KMS-11 (cell line): ENCODE measurements at regions not wholly inside any gene's neighbourhood (a gene's known extent, or its start where the extent isn't known, plus 50 kb on each side); places are given as distances from the start of the nearest gene placed in this dataset.

ENCODE experiments used
- H2AFZ ChIP-seq: fragments of 200-600 bp; sonication (generic); 2 replicates; pipeline ENCODE4 v1.6.1; 2016; ENCODE audit warnings: antibody characterized with exemption, mixed run types, low read depth
- H3K27ac ChIP-seq: fragments of 200-600 bp; sonication (generic); 2 replicates; pipeline ENCODE4 v1.6.1; 2016; ENCODE audit warnings: mild to moderate bottlenecking, mixed run types
- H3K27me3 ChIP-seq: fragments of 200-600 bp; sonication (generic); 2 replicates; pipeline ENCODE4 v1.6.1; 2017; ENCODE audit warnings: mild to moderate bottlenecking, low read depth, mixed run types, moderate library complexity; ENCODE audit not compliant: insufficient read depth
- H3K36me3 ChIP-seq: fragments of 200-600 bp; sonication (generic); 2 replicates; pipeline ENCODE4 v1.6.1; 2017; ENCODE audit warnings: mild to moderate bottlenecking, mixed run types; ENCODE audit not compliant: insufficient read depth
- H3K4me1 ChIP-seq: fragments of 200-600 bp; sonication (generic); 2 replicates; pipeline ENCODE4 v1.6.1; 2016; ENCODE audit warnings: mild to moderate bottlenecking, low read depth, mixed run types; ENCODE audit not compliant: poor library complexity, severe bottlenecking
- H3K4me2 ChIP-seq: fragments of 200-600 bp; sonication (generic); 2 replicates; pipeline ENCODE4 v1.7.0; 2016; ENCODE audit warnings: mild to moderate bottlenecking, mixed run types
- H3K4me3 ChIP-seq: fragments of 200-600 bp; sonication (generic); IDR thresholded peaks from 2 replicates; pipeline ENCODE4 v1.6.1; 2017; ENCODE audit warnings: low read depth, low read length, mixed read lengths; ENCODE audit not compliant: insufficient read depth
- H3K79me2 ChIP-seq: fragments of 200-600 bp; sonication (generic); 2 replicates; pipeline ENCODE4 v1.6.1; 2016; ENCODE audit warnings: low read depth, mixed run types; ENCODE audit not compliant: insufficient read depth
- H3K9ac ChIP-seq: fragments of 200-600 bp; sonication (generic); 2 replicates; pipeline ENCODE4 v1.6.1; 2016; ENCODE audit warnings: mild to moderate bottlenecking, mixed run types
- H4K20me1 ChIP-seq: fragments of 200-600 bp; sonication (generic); 2 replicates; pipeline ENCODE4 v1.6.1; 2016; ENCODE audit warnings: mild to moderate bottlenecking, mixed run types; ENCODE audit not compliant: insufficient read depth
- TF ChIP-seq, protein P1 (sequence below): fragments of 200-600 bp; sonication (generic); conservative IDR thresholded peaks from 2 replicates; pipeline ENCODE4 v1.6.1; 2017; ENCODE audit warnings: low read depth, mild to moderate bottlenecking, antibody characterized with exemption, low read length, moderate library complexity, mixed read lengths

- H3K4me2 ChIP-seq, result no peak overlapping the region
- H3K27ac ChIP-seq, result no peak overlapping the region
- H3K4me1 ChIP-seq, result no peaks in the 10 kb centered on the region
- no peaks in the 10 kb centered on the region for H3K27me3 ChIP-seq
- H3K9ac ChIP-seq, result no peak overlapping the region
- H3K4me3 ChIP-seq, result no peak overlapping the region
- no peak overlapping the region for H2AFZ ChIP-seq
- H3K79me2 ChIP-seq, result no peaks in the 10 kb centered on the region
- TF ChIP-seq, protein P1, sequence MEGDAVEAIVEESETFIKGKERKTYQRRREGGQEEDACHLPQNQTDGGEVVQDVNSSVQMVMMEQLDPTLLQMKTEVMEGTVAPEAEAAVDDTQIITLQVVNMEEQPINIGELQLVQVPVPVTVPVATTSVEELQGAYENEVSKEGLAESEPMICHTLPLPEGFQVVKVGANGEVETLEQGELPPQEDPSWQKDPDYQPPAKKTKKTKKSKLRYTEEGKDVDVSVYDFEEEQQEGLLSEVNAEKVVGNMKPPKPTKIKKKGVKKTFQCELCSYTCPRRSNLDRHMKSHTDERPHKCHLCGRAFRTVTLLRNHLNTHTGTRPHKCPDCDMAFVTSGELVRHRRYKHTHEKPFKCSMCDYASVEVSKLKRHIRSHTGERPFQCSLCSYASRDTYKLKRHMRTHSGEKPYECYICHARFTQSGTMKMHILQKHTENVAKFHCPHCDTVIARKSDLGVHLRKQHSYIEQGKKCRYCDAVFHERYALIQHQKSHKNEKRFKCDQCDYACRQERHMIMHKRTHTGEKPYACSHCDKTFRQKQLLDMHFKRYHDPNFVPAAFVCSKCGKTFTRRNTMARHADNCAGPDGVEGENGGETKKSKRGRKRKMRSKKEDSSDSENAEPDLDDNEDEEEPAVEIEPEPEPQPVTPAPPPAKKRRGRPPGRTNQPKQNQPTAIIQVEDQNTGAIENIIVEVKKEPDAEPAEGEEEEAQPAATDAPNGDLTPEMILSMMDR, result no peak
- H4K20me1 ChIP-seq, result no peaks in the 10 kb centered on the region
- H3K36me3 ChIP-seq, result no peaks in the 10 kb centered on the region
Measured at GRCh38 chr2:149781263-149781808, 193.8 kb upstream of the MMADHC start.

GRCh38 chr2:149773006-149773405 is 185.4 kb upstream of the MMADHC start:
- no peak overlapping the region for H3K4me3 ChIP-seq
- H3K27ac ChIP-seq, result no peak overlapping the region
- H3K36me3 ChIP-seq, result no peaks in the 10 kb centered on the region
- no peak overlapping the region for H3K9ac ChIP-seq
- no peaks in the 10 kb centered on the region for H3K4me1 ChIP-seq
- H3K79me2 ChIP-seq, result no peaks in the 10 kb centered on the region
- H3K4me2 ChIP-seq, result no peak overlapping the region
- H3K27me3 ChIP-seq, result no peaks in the 10 kb centered on the region
- H4K20me1 ChIP-seq, result no peaks in the 10 kb centered on the region
- H2AFZ ChIP-seq, result no peak overlapping the region
- TF ChIP-seq, protein P1, result no peak

GRCh38 chr2:149768320-149768799 is 180.8 kb upstream of the MMADHC start:
- H3K4me1 ChIP-seq, result no peaks in the 10 kb centered on the region
- H4K20me1 ChIP-seq, result no peaks in the 10 kb centered on the region
- TF ChIP-seq, protein P1, result no peak
- H3K27me3 ChIP-seq, result no peaks in the 10 kb centered on the region
- H3K36me3 ChIP-seq, result no peaks in the 10 kb centered on the region
- H3K27ac ChIP-seq, result no peak overlapping the region
- no peak overlapping the region for H3K4me3 ChIP-seq
- no peak overlapping the region for H2AFZ ChIP-seq
- H3K4me2 ChIP-seq, result no peak overlapping the region
- no peak overlapping the region for H3K9ac ChIP-seq
- no peaks in the 10 kb centered on the region for H3K79me2 ChIP-seq

- Histone ChIP-seq H3K27ac (no peak overlapping the region), H3K79me2 (no peaks in the 10 kb centered on the region), H2AFZ (no peak overlapping the region), H3K4me2 (no peak overlapping the region), H3K36me3 (no peaks in the 10 kb centered on the region), H3K27me3 (no peaks in the 10 kb centered on the region), H3K4me1 (no peaks in the 10 kb centered on the region), H3K4me3 (no peak overlapping the region), H3K9ac (no peak overlapping the region), H4K20me1 (no peaks in the 10 kb centered on the region)
- TF ChIP-seq, protein P1, result no peak
Measured at GRCh38 chr2:149767516-149767974, 180.0 kb upstream of the MMADHC start.
